ENCODE measurements at regions not wholly inside any gene's neighbourhood (a gene's known extent, or its start where the extent isn't known, plus 50 kb on each side); places are given as distances from the start of the nearest gene placed in this dataset.

GRCh38 chr18:29241199-29241598 is 1064.3 kb upstream of the CDH2 start:
- no peak for DNase-seq (ENCODE audit: low read depth in 2 of 2)
- no peak overlapping the region for H3K4me3 ChIP-seq (replicated peaks in 1 of 2; ENCODE audit: low read depth in 2 of 2, low read length in 2 of 2)
- no peak for TF ChIP-seq CTCF (IDR thresholded peaks at IDR 0.05; ENCODE audit: low read depth, low read length)

- no peak for DNase-seq (ENCODE audit: low read depth in 2 of 2)
- no peak overlapping the region for H3K4me3 ChIP-seq (replicated peaks in 1 of 2; ENCODE audit: low read depth in 2 of 2, low read length in 2 of 2)
- TF ChIP-seq CTCF (IDR thresholded peaks at IDR 0.05; ENCODE audit: low read depth, low read length), result no peak
Observed at GRCh38 chr18:29234751-29235150, 1057.8 kb upstream of the CDH2 start.

- TF ChIP-seq CTCF (IDR thresholded peaks at IDR 0.05; ENCODE audit: low read depth, low read length), result no peak
- peak; percentile 19 to 30 for DNase-seq (ENCODE audit: low read depth in 2 of 2)
- H3K4me3 ChIP-seq (replicated peaks in 1 of 2; ENCODE audit: low read depth in 2 of 2, low read length in 2 of 2), result no peak overlapping the region
Observed at GRCh38 chr18:29226213-29226612, 1049.3 kb upstream of the CDH2 start.

GRCh38 chr18:29225351-29225750 is 1048.4 kb upstream of the CDH2 start:
- H3K4me3 ChIP-seq (replicated peaks in 1 of 2; ENCODE audit: low read depth in 2 of 2, low read length in 2 of 2), result no peak overlapping the region
- TF ChIP-seq CTCF (IDR thresholded peaks at IDR 0.05; ENCODE audit: low read depth, low read length), result no peak
- peak; percentile 16 to 56 for DNase-seq (ENCODE audit: low read depth in 2 of 2)

- H3K4me3 ChIP-seq (replicated peaks in 1 of 2; ENCODE audit: low read depth in 2 of 2, low read length in 2 of 2), result no peak overlapping the region
- no peak for TF ChIP-seq CTCF (IDR thresholded peaks at IDR 0.05; ENCODE audit: low read depth, low read length)
- DNase-seq (ENCODE audit: low read depth in 2 of 2), result peak in 1 of 2 donors; percentile 21
Observed at GRCh38 chr18:29218091-29218490, 1041.2 kb upstream of the CDH2 start.

GRCh38 chr18:29217124-29217915 is 1040.4 kb upstream of the CDH2 start:
- H3K4me3 ChIP-seq (replicated peaks in 1 of 2; ENCODE audit: low read depth in 2 of 2, low read length in 2 of 2), result no peak overlapping the region
- TF ChIP-seq CTCF (IDR thresholded peaks at IDR 0.05; ENCODE audit: low read depth, low read length), result no peak
- no peak for DNase-seq (ENCODE audit: low read depth in 2 of 2)

GRCh38 chr18:29198834-29199233 is 1021.9 kb upstream of the CDH2 start:
- TF ChIP-seq CTCF (IDR thresholded peaks at IDR 0.05; ENCODE audit: low read depth, low read length), result no peak
- H3K4me3 ChIP-seq (replicated peaks in 1 of 2; ENCODE audit: low read depth in 2 of 2, low read length in 2 of 2), result no peak overlapping the region
- no peak for DNase-seq (ENCODE audit: low read depth in 2 of 2)
